ENCODE measurements at regions not wholly inside any gene's neighbourhood (a gene's known extent, or its start where the extent isn't known, plus 50 kb on each side); places are given as distances from the start of the nearest gene placed in this dataset.

DNA sequence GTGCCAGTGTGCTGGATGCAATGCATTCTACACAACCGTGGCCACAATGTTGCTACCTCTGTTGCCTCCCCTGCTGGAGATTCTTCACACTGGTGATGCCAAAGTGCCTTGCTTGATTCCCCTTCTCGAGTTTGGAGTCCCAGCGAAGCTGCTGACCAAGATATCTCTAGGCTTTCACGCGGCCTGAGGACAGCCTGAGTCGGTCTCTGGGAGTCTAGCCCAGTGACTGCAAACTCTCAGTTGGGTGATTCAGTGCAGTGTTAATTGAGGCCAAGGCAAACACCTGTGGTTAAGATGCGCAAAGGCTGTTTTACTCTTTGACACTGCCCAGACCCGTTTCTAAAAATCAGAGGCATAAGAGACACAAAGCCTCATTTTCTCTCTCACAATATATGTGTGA is 434.4 kb downstream of the NR2F2 start:
- TF ChIP-seq, protein P1, sequence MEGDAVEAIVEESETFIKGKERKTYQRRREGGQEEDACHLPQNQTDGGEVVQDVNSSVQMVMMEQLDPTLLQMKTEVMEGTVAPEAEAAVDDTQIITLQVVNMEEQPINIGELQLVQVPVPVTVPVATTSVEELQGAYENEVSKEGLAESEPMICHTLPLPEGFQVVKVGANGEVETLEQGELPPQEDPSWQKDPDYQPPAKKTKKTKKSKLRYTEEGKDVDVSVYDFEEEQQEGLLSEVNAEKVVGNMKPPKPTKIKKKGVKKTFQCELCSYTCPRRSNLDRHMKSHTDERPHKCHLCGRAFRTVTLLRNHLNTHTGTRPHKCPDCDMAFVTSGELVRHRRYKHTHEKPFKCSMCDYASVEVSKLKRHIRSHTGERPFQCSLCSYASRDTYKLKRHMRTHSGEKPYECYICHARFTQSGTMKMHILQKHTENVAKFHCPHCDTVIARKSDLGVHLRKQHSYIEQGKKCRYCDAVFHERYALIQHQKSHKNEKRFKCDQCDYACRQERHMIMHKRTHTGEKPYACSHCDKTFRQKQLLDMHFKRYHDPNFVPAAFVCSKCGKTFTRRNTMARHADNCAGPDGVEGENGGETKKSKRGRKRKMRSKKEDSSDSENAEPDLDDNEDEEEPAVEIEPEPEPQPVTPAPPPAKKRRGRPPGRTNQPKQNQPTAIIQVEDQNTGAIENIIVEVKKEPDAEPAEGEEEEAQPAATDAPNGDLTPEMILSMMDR (IDR thresholded peaks at IDR 0.05; ENCODE audit: low read length, missing control alignments), result no peak

DNA sequence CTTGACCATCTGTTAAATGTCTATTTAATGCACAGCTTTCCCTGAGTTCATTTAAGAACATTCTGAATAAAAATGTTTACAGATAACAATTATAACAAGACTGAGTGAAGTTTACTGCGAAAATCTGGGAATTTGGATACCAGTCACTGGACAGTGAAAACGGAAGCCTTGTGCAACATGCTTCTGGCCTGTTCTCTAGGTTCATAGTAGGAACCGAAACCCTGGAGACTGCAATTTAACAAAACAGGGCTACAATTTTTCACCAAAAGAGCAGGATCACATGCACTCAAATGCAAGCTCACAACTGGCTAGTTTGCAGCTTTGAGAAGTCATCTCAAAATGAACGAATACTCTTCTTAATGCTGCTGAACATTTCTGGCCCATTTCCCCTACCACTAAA is 435.9 kb downstream of the NR2F2 start:
- no peak overlapping the region for H3K4me3 ChIP-seq (replicated peaks; ENCODE audit: low read depth, low read length)

More for the DNA sequence above, 434.4 kb downstream of the NR2F2 start:
- no peak overlapping the region for H3K4me3 ChIP-seq (replicated peaks; ENCODE audit: low read depth, low read length)
- DNase-seq (ENCODE audit: low read depth), result no peak

DNA sequence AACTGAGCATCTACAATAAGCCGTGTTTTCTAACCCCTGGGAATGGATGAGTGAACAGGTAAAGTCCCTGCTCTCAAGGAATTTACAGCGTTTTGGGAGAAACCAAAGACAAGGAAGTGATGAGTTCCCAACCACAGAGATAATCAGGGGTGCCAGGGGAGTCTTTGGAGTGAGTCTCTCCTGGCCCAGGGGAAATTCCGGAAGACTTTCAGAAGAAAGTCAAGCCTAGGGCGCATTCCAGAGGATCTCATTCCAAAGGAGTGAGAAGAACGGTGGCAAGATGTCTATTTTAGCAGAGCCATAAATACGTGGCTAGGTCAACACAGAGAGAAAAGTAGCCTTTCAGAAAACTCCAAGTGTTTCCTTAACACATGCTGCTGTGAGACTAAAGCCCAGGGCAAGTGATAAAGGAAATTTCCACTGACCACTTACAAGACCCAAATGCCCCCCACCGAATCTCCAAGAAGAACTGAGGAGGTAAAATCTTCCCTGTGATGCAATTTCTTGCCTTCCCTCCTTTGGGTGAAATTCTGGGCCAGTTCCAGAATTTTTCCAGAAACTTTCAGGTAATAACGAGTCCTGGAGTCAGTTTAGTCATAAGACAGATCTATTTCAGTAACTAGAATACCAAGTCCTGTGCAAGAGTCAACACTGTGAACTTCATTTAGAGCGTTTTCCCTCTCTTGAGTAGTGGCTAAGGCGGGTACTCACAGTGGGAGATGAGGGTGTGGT is 437.4 kb downstream of the NR2F2 start:
- TF ChIP-seq, protein P1 (IDR thresholded peaks at IDR 0.05; ENCODE audit: low read length, missing control alignments), result no peak
- no peak for DNase-seq (ENCODE audit: low read depth)
- H3K4me3 ChIP-seq (replicated peaks; ENCODE audit: low read depth, low read length), result no peak overlapping the region

More for the DNA sequence above, 435.9 kb downstream of the NR2F2 start:
- TF ChIP-seq, protein P1 (IDR thresholded peaks at IDR 0.05; ENCODE audit: low read length, missing control alignments), result no peak
- DNase-seq (ENCODE audit: low read depth), result no peak

DNA sequence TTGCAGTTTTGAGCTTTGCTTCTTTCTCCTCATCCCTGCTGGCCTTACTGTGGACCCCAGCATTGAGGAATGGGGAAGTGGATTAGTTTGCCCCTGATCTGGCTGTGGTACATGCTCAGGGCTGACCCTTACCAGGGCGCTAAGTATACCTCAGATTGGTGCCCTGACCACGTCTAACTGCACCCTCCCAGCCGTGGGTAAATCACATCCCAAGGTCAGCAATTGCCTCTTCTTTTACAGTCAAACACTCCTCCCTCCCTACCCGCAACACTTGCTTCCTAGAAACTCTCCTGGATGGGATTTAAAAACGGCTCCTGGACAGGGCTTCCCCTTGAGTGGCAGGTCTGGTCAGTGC is 437.9 kb downstream of the NR2F2 start:
- H3K4me3 ChIP-seq (replicated peaks; ENCODE audit: low read depth, low read length), result no peak overlapping the region
- TF ChIP-seq, protein P1 (IDR thresholded peaks at IDR 0.05; ENCODE audit: low read length, missing control alignments), result no peak
- DNase-seq (ENCODE audit: low read depth), result no peak

DNA sequence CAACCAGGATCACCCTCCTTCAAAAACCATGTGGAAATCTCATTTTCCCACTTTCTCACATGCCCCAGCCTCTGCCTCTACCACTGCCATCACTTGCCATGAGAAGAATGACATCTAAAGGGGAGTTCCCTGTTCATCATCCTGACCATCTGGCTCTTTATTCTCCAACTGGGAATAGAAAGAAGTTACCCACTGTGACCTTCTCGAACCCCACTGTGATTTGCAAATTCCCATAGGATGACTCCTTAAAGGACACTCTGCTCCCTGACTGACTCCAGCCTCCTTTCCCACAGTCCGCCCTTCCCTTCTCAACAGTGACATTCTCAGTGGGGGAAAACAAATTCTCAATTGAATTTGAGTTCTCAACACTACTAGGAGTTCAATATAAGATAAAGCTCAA is 440.5 kb downstream of the NR2F2 start:
- DNase-seq (ENCODE audit: low read depth), result no peak
- no peak overlapping the region for H3K4me3 ChIP-seq (replicated peaks; ENCODE audit: low read depth, low read length)

DNA sequence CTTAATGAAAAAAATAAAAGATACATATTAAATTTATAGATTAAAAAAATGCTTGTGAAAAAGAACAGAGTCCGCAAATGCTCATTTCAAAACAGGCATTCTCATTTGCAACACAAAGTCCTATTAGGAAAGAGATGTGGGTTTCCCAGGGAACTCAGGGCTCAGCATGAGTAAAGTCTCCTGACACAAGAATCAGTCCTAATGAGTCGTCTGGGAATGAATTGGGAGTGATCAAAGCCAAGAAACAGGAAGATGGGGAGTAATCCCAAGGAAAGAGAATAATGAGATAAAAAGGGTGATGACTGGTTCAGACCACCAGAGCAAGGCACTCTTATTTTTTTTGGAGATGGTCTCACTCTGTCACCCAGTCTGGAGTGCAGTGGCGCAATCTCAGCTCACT is 443.7 kb downstream of the NR2F2 start:
- TF ChIP-seq, protein P1 (IDR thresholded peaks at IDR 0.05; ENCODE audit: low read length, missing control alignments), result no peak
- no peak overlapping the region for H3K4me3 ChIP-seq (replicated peaks; ENCODE audit: low read depth, low read length)
- no peak for DNase-seq (ENCODE audit: low read depth)

More for the DNA sequence above, 440.5 kb downstream of the NR2F2 start:
- TF ChIP-seq, protein P1 (IDR thresholded peaks at IDR 0.05; ENCODE audit: low read length, missing control alignments), result no peak

DNA sequence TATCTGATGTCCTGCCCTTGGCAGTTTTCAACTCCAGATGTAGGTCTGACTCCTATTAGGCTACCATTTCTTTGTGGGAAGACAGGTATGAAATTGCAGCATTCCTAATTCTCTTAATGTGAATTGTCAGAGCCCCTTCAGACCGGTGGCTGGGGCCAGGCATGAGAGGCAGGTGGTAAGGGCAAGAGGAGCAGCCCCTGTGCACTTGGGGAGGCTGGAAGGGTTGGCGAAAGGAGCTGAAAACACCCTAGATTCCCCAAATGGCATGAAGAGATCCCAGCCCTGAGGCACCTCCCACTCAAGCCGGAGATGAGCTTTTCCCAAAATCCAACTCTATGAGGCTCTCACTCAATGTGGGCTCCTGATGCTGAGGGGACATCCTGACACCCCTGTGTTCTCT is 453.2 kb downstream of the NR2F2 start:
- TF ChIP-seq, protein P1 (IDR thresholded peaks at IDR 0.05; ENCODE audit: low read length, missing control alignments), result no peak

More for the DNA sequence above, 453.2 kb downstream of the NR2F2 start:
- no peak overlapping the region for H3K4me3 ChIP-seq (replicated peaks; ENCODE audit: low read depth, low read length)
- no peak for DNase-seq (ENCODE audit: low read depth)

Measured in fibroblast of pulmonary artery (primary cell).